HEK293 (cell line): ENCODE measurements at regions not wholly inside any gene's neighbourhood (a gene's known extent, or its start where the extent isn't known, plus 50 kb on each side); places are given as distances from the start of the nearest gene placed in this dataset.

Experiments
- CTCF ChIA-PET: fragments of 350-600 bp; formaldehyde crosslinking; extraction: SDS; loops from one replicate; lab custom pipeline; 2021; ENCODE audit warnings: antibody characterized with exemption; lab: Yijun Ruan, JAX
- POLR2A ChIA-PET: fragments of 300-600 bp; formaldehyde crosslinking; extraction: SDS; loops from one replicate; lab custom pipeline; 2020; ENCODE audit warnings: antibody characterized with exemption, inconsistent platforms; lab: Yijun Ruan, JAX
- H3K27ac ChIP-seq: fragments of 200-500 bp; sonication (Bioruptor generic); 2 replicates; pipeline ENCODE4 v1.5.1; 2014; ENCODE audit warnings: low read depth, low read length, control low read depth, inconsistent platforms; ENCODE audit errors: extremely low read depth
- H3K36me3 ChIP-seq, 2 experiments: fragments of 200-500 bp in 1 of 2; sonication (Bioruptor generic) in 1 of 2; 1 replicate in 1 of 2; 2 replicates in 1 of 2; pipeline ENCODE4 v1.5.1; 2014 to 2017; ENCODE audit warnings: inconsistent platforms in 2 of 2, low read length in 2 of 2; ENCODE audit not compliant: control insufficient read depth in 2 of 2, insufficient read depth in 1 of 2
- H3K4me1 ChIP-seq: fragments of 200-500 bp; sonication (Bioruptor generic); 2 replicates; pipeline ENCODE4 v1.5.1; 2014; ENCODE audit warnings: mild to moderate bottlenecking, low read length, inconsistent platforms; ENCODE audit not compliant: control insufficient read depth, insufficient read depth
- H3K4me3 ChIP-seq: 2 replicates; pipeline ENCODE4 v1.5.1; 2011; ENCODE audit warnings: low read depth, mild to moderate bottlenecking, control low read depth, low read length, moderate library complexity
- H3K9me3 ChIP-seq: fragments of 200-500 bp; sonication (Bioruptor generic); 2 replicates; pipeline ENCODE4 v1.5.1; 2014; ENCODE audit warnings: low read depth, low read length, inconsistent platforms; ENCODE audit not compliant: control insufficient read depth, insufficient read depth
- BCL11B ChIP-seq: fragments of 450-650 bp; formaldehyde crosslinking; IDR thresholded peaks from 2 replicates; pipeline ENCODE4 v1.5.1; 2016; ENCODE audit warnings: low read depth, missing biosample characterization, missing genetic modification characterization
- GLI4 ChIP-seq: fragments of 450-650 bp; formaldehyde crosslinking; IDR thresholded peaks from 2 replicates; pipeline ENCODE4 v1.5.1; 2016; ENCODE audit warnings: missing biosample characterization, missing genetic modification characterization
- KLF7 ChIP-seq: fragments of 450-650 bp; formaldehyde crosslinking; IDR thresholded peaks from 2 replicates; pipeline ENCODE4 v1.5.1; 2016; ENCODE audit warnings: missing biosample characterization, missing genetic modification characterization, borderline replicate concordance
- MZF1 ChIP-seq: fragments of 450-650 bp; formaldehyde crosslinking; IDR thresholded peaks from 2 replicates; pipeline ENCODE4 v1.5.1; 2017; ENCODE audit warnings: missing biosample characterization, missing genetic modification characterization, borderline replicate concordance
- REPIN1 ChIP-seq: fragments of 450-650 bp; formaldehyde crosslinking; IDR thresholded peaks from 2 replicates; pipeline ENCODE4 v1.5.1; 2017; ENCODE audit warnings: missing biosample characterization, missing genetic modification characterization, low read depth
- SCRT1 ChIP-seq: fragments of 450-650 bp; formaldehyde crosslinking; IDR thresholded peaks from 2 replicates; pipeline ENCODE4 v1.5.1; 2016; ENCODE audit warnings: missing biosample characterization, missing genetic modification characterization, borderline replicate concordance
- SP7 ChIP-seq: fragments of 450-650 bp; formaldehyde crosslinking; IDR thresholded peaks from 2 replicates; pipeline ENCODE4 v1.5.1; 2016; ENCODE audit warnings: missing biosample characterization, missing genetic modification characterization
- ZFP69B ChIP-seq: fragments of 450-650 bp; formaldehyde crosslinking; IDR thresholded peaks from 2 replicates; pipeline ENCODE4 v1.5.1; 2016; ENCODE audit warnings: missing biosample characterization, missing genetic modification characterization
- ZNF211 ChIP-seq: fragments of 450-650 bp; formaldehyde crosslinking; IDR thresholded peaks from 2 replicates; pipeline ENCODE4 v1.5.1; 2016; ENCODE audit warnings: low read depth, missing biosample characterization, missing genetic modification characterization
- ZNF24 ChIP-seq: fragments of 450-650 bp; formaldehyde crosslinking; IDR thresholded peaks from 2 replicates; pipeline ENCODE4 v1.5.1; 2016; ENCODE audit warnings: missing biosample characterization, missing genetic modification characterization
- ZNF302 ChIP-seq: fragments of 450-650 bp; formaldehyde crosslinking; IDR thresholded peaks from 2 replicates; pipeline ENCODE4 v1.5.1; 2016; ENCODE audit warnings: missing biosample characterization, missing genetic modification characterization, low read depth
- ZNF324 ChIP-seq: fragments of 450-650 bp; formaldehyde crosslinking; IDR thresholded peaks from 2 replicates; pipeline ENCODE4 v1.5.1; 2016; ENCODE audit warnings: missing biosample characterization, missing genetic modification characterization
- ZNF404 ChIP-seq: fragments of 450-650 bp; formaldehyde crosslinking; IDR thresholded peaks from 2 replicates; pipeline ENCODE4 v1.5.1; 2017; ENCODE audit warnings: missing biosample characterization, missing genetic modification characterization
- ZNF416 ChIP-seq: fragments of 450-650 bp; formaldehyde crosslinking; IDR thresholded peaks from 2 replicates; pipeline ENCODE4 v1.5.1; 2016; ENCODE audit warnings: missing biosample characterization, missing genetic modification characterization
- ZNF501 ChIP-seq: fragments of 450-650 bp; formaldehyde crosslinking; IDR thresholded peaks from 2 replicates; pipeline ENCODE4 v1.5.1; 2016; ENCODE audit warnings: missing biosample characterization, missing genetic modification characterization
- ZNF514 ChIP-seq: fragments of 450-650 bp; formaldehyde crosslinking; IDR thresholded peaks from 2 replicates; pipeline ENCODE4 v1.5.1; 2016; ENCODE audit warnings: missing biosample characterization, missing genetic modification characterization
- ZNF549 ChIP-seq: fragments of 450-650 bp; IDR thresholded peaks from 2 replicates; pipeline ENCODE4 v1.5.1; 2018; ENCODE audit warnings: missing biosample characterization, missing genetic modification characterization, mild to moderate bottlenecking, inconsistent platforms, moderate library complexity
- ZNF626 ChIP-seq: fragments of 450-650 bp; sonication (Bioruptor Pico); formaldehyde crosslinking; IDR thresholded peaks from 2 replicates; pipeline ENCODE4 v1.5.1; 2018; ENCODE audit warnings: missing biosample characterization, missing genetic modification characterization, inconsistent platforms
- ZNF654 ChIP-seq: fragments of 450-650 bp; formaldehyde crosslinking; IDR thresholded peaks from 2 replicates; pipeline ENCODE4 v1.5.1; 2016; ENCODE audit warnings: low read depth, missing biosample characterization, missing genetic modification characterization
- ZNF792 ChIP-seq: fragments of 450-650 bp; formaldehyde crosslinking; IDR thresholded peaks from 2 replicates; pipeline ENCODE4 v1.5.1; 2016; ENCODE audit warnings: missing biosample characterization, missing genetic modification characterization
- TF ChIP-seq, protein P1 (sequence below): fragments of 450-650 bp; formaldehyde crosslinking; IDR thresholded peaks from 2 replicates; pipeline ENCODE4 v1.5.1; 2016; ENCODE audit warnings: missing biosample characterization, missing genetic modification characterization
- TF ChIP-seq, protein P2 (sequence below): fragments of 450-650 bp; formaldehyde crosslinking; IDR thresholded peaks from 2 replicates; pipeline ENCODE4 v1.5.1; 2017; ENCODE audit warnings: missing biosample characterization, missing genetic modification characterization
- TF ChIP-seq, protein P3 (sequence below): fragments of 450-650 bp; formaldehyde crosslinking; IDR thresholded peaks from 2 replicates; pipeline ENCODE4; 2016; ENCODE audit warnings: missing biosample characterization, missing genetic modification characterization

DNA sequence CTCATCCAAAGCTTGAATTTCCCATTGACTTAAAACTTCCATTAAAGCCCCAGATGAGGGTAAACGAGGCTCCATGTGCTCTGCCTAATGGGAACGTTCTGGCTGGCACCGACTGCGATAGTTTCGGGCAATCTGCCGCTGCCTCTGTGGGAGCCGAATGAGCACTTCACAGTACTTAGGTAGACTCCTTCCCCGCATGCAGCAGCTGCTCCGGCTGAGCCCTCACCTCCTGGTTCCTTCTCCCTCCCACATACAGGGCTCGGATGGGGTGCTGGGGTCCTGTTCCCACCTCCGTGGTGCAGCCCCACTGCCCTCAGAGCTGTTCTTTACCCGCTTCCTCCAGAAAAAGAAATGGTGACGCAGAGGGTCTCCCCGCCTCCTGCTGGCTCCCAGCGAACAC is 476.5 kb upstream of the SALL3 start:
- Histone ChIP-seq H3K36me3 (no peaks in the 10 kb centered on the region), H3K9me3 (no peaks in the 10 kb centered on the region), H3K4me3 (no peak overlapping the region), H3K4me1 (no peaks in the 10 kb centered on the region), H3K27ac (no peak overlapping the region)
- TF ChIP-seq ZNF549 (tag by site-specific recombination) (no peak), ZNF324 (no peak), ZFP69B (tag by site-specific recombination) (no peak), BCL11B (tag by site-specific recombination) (no peak), ZNF514 (no peak), SP7 (tag by site-specific recombination) (no peak), GLI4 (tag by site-specific recombination) (no peak)
- TF ChIP-seq, protein P1, sequence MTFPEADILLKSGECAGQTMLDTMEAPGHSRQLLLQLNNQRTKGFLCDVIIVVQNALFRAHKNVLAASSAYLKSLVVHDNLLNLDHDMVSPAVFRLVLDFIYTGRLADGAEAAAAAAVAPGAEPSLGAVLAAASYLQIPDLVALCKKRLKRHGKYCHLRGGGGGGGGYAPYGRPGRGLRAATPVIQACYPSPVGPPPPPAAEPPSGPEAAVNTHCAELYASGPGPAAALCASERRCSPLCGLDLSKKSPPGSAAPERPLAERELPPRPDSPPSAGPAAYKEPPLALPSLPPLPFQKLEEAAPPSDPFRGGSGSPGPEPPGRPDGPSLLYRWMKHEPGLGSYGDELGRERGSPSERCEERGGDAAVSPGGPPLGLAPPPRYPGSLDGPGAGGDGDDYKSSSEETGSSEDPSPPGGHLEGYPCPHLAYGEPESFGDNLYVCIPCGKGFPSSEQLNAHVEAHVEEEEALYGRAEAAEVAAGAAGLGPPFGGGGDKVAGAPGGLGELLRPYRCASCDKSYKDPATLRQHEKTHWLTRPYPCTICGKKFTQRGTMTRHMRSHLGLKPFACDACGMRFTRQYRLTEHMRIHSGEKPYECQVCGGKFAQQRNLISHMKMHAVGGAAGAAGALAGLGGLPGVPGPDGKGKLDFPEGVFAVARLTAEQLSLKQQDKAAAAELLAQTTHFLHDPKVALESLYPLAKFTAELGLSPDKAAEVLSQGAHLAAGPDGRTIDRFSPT (tag by site-specific recombination), result no peak
- TF ChIP-seq, protein P2, sequence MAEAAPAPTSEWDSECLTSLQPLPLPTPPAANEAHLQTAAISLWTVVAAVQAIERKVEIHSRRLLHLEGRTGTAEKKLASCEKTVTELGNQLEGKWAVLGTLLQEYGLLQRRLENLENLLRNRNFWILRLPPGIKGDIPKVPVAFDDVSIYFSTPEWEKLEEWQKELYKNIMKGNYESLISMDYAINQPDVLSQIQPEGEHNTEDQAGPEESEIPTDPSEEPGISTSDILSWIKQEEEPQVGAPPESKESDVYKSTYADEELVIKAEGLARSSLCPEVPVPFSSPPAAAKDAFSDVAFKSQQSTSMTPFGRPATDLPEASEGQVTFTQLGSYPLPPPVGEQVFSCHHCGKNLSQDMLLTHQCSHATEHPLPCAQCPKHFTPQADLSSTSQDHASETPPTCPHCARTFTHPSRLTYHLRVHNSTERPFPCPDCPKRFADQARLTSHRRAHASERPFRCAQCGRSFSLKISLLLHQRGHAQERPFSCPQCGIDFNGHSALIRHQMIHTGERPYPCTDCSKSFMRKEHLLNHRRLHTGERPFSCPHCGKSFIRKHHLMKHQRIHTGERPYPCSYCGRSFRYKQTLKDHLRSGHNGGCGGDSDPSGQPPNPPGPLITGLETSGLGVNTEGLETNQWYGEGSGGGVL (tag by site-specific recombination), result no peak
- TF ChIP-seq, protein P3, sequence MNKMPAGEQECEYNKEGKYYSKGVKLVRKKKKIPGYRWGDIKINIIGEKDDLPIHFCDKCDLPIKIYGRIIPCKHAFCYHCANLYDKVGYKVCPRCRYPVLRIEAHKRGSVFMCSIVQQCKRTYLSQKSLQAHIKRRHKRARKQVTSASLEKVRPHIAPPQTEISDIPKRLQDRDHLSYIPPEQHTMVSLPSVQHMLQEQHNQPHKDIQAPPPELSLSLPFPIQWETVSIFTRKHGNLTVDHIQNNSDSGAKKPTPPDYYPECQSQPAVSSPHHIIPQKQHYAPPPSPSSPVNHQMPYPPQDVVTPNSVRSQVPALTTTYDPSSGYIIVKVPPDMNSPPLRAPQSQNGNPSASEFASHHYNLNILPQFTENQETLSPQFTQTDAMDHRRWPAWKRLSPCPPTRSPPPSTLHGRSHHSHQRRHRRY (tag by site-specific recombination), result no peak
- ChIA-PET POLR2A (no interaction called here), CTCF (no interaction called here)

DNA sequence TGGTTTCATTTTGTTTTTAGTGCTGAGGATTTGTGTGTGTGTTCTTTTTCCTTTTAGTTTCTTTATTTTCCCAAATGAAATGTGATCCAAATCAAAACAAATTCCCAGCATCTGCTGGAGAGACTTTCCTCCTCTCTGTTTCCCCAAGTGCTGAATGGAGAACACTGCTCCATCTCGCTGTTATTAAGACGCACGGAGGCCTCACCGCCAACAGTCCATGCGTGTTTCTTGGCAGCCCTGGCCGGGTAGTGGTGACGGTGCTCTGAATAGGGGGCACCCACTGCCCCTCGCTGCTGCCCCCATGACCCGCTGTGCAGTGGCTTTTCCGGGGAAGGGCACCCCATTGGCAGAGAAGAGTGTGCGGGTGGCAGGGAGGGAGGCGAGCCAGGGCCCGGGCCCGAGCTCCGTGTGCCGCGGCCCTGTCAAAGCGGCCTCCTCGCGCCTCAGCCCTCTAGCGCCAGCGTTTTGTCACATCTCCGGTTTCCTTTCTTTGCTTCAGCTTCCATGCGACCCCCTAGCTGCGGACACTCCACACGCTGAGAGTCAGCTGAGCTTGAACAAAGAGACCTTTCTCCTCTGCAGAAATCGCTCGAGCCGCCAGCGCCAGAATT is 473.7 kb upstream of the SALL3 start:
- POLR2A ChIA-PET, result no interaction called here
- CTCF ChIA-PET, result no interaction called here
- H3K9me3 ChIP-seq, result no peaks in the 10 kb centered on the region
- no peak overlapping the region for H3K4me3 ChIP-seq
- TF ChIP-seq ZNF501 (tag by site-specific recombination) (no peak), REPIN1 (no peak), ZNF404 (tag by site-specific recombination) (no peak), ZNF654 (tag by site-specific recombination) (no peak)
- H3K4me1 ChIP-seq, result no peaks in the 10 kb centered on the region
- no peaks in the 10 kb centered on the region for H3K36me3 ChIP-seq
- no peak overlapping the region for H3K27ac ChIP-seq

DNA sequence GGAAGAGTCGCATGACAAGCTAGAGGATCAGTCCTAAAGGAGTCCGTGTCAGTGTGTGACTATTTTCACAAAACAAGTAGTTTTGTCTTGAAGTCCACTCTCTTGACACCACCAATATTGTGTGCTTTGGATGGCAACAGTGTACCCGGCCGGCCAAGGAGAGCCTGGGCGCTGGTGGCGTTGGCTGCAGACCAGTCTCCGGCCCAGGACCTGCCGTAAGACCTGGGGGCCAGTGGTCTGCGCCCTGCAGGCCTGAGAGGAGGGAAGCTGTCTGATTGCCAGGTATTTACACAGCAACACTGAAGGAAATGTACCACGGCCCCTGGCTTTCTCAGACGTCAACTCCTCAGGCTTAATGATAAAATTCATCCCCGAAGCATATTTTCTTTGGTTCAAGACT is 472.4 kb upstream of the SALL3 start:
- H3K4me1 ChIP-seq, result no peaks in the 10 kb centered on the region
- POLR2A ChIA-PET, result no interaction called here
- H3K36me3 ChIP-seq, result no peaks in the 10 kb centered on the region
- H3K9me3 ChIP-seq, result no peaks in the 10 kb centered on the region
- TF ChIP-seq KLF7 (tag by site-specific recombination), result no peak
- no peak for TF ChIP-seq ZNF211
- TF ChIP-seq ZNF302 (tag by site-specific recombination), result no peak
- no peak for TF ChIP-seq ZNF792
- TF ChIP-seq SCRT1 (tag by site-specific recombination), result no peak
- no peak for TF ChIP-seq ZNF24 (tag by site-specific recombination)
- no peak for TF ChIP-seq ZNF416 (tag by site-specific recombination)
- no peak for TF ChIP-seq ZNF626
- no peak for TF ChIP-seq ZNF654 (tag by site-specific recombination)
- no peak for TF ChIP-seq MZF1 (tag by site-specific recombination)
- CTCF ChIA-PET, result no interaction called here
- H3K27ac ChIP-seq, result no peak overlapping the region
- H3K4me3 ChIP-seq, result no peak overlapping the region
